Fibroblast of pulmonary artery (primary cell): ENCODE measurements at regions not wholly inside any gene's neighbourhood (a gene's known extent, or its start where the extent isn't known, plus 50 kb on each side); places are given as distances from the start of the nearest gene placed in this dataset.

ENCODE experiments used
- DNase-seq: peaks from one replicate; pipeline ENCODE4 v3.0.0-alpha.2; 2010; ENCODE audit warnings: low read depth
- H3K4me3 ChIP-seq: replicated peaks from 2 replicates; pipeline ENCODE4 v1.5.1; 2011; ENCODE audit warnings: low read depth, mild to moderate bottlenecking, control low read depth, low read length, moderate library complexity
- TF ChIP-seq, protein P1 (sequence below): IDR thresholded peaks from 2 replicates; pipeline ENCODE4 v1.5.1; 2011; ENCODE audit warnings: mild to moderate bottlenecking, control low read depth, low read length, inconsistent platforms; ENCODE audit errors: missing control alignments

DNA sequence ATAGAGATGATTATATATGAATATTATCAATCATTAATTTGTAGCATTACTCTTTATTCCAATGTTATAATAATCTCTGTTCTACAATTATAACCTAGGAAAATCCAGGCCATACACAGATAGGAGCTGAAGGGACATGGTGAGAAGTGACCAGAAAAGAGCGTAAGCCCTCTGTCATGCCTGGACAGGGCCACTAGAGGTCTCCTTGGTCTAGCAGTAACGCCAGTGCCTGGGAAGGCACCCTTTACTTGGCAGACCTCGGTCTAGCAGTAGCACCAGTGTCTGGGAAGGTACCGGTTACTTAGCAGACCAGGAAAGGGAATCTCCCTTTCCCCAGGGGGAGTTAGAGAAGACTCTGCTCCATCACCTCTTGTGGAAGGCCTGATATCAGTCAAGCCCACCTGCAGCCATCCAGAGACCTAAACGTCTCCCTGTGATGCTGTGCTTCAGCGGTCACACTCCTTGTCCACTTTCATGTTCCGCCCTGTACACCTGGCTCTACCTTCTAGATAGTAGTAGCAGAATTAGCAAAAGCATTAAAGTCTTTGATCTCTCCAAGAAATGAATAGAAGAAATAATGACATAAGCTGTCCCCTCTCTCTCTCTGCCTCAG lies 447.5 kb upstream of the FSIP2 start:
- H3K4me3 ChIP-seq = no peak overlapping the region
- TF ChIP-seq, protein P1, sequence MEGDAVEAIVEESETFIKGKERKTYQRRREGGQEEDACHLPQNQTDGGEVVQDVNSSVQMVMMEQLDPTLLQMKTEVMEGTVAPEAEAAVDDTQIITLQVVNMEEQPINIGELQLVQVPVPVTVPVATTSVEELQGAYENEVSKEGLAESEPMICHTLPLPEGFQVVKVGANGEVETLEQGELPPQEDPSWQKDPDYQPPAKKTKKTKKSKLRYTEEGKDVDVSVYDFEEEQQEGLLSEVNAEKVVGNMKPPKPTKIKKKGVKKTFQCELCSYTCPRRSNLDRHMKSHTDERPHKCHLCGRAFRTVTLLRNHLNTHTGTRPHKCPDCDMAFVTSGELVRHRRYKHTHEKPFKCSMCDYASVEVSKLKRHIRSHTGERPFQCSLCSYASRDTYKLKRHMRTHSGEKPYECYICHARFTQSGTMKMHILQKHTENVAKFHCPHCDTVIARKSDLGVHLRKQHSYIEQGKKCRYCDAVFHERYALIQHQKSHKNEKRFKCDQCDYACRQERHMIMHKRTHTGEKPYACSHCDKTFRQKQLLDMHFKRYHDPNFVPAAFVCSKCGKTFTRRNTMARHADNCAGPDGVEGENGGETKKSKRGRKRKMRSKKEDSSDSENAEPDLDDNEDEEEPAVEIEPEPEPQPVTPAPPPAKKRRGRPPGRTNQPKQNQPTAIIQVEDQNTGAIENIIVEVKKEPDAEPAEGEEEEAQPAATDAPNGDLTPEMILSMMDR = peak; percentile 84
- DNase-seq = peak; percentile 69

DNA sequence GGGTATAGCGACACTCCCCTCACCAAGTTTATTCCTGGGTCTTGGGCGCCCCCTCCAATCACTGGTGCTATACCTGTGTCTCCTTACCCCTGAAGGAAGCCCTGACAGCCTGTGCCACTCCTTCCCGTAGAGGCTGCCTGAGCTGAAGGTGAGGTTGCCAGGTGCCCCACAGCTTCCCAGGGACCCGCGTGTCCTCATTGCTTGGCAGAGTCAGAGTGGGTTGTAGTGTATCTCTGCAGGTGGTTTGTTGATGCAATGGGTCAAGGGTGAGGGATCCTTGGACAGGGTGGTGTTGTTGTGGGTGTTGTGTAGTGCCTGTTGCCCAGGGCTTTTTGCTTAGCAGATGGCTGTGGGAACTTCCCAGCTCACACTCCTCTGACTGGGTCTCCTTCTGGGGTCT lies 438.7 kb upstream of the FSIP2 start:
- no peak for DNase-seq
- no peak overlapping the region for H3K4me3 ChIP-seq
- TF ChIP-seq, protein P1 = no peak

DNA sequence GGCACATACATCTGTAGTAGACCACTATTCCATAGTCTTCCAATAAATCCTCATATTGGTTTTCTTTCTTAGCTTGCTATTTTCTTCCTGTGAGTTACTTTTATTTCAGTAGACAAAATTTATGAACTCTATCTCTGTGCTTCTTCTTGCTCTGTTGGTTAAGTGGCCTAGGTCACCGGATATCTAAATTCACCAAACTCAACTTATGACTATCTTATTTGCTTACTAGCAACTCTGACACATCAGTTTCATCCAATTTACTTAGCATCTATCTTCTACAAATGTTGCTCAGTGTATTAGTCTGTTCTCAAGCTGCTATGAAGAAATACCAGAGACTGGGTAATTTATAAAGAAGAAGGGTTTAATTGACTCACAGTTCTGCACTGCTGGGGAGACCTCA lies 432.5 kb upstream of the FSIP2 start:
- no peak overlapping the region for H3K4me3 ChIP-seq
- TF ChIP-seq, protein P1 = no peak
- DNase-seq = no peak

DNA sequence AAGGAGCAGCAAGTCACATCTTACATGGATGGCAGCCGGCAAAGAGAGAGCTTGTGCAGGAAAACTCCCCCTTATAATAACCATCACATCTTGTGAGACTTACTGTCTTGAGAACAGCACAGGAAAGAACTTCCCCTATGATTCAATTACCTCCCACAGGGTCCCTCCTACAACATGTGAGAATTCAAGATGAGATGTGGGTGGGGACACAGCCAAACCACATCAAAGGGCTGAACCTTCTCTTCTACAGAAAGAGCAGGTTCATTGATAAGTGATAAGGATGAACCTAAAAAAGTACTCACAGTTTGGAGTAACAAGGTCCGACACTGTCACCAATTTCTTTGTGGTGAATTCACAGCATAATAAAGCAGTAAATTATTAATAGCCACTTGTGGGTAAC lies 422.2 kb upstream of the FSIP2 start:
- H3K4me3 ChIP-seq = no peak overlapping the region
- TF ChIP-seq, protein P1 = no peak
- no peak for DNase-seq

DNA sequence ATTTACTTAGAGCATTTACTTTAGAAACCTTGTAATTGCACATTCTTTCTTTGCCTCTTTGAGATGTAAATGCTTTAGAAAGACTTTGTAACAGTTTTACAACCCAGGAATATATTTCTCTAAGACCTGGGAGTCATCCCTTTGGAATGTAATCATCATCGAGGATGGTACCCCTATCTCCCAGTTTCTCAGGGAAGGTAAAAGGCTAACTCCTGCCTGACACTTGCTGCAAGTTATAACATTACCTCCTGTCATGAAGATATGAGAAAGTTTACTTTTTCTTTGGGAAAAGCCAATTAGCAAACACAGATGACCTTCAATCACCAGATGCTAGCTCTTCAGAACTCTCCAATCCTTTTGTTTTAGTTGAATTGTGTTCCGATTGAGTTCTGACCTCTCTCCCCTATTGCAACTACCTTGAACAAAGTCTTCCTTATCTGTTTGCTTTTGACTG lies 420.3 kb upstream of the FSIP2 start:
- H3K4me3 ChIP-seq = no peak overlapping the region
- no peak for DNase-seq
- TF ChIP-seq, protein P1 = no peak

DNA sequence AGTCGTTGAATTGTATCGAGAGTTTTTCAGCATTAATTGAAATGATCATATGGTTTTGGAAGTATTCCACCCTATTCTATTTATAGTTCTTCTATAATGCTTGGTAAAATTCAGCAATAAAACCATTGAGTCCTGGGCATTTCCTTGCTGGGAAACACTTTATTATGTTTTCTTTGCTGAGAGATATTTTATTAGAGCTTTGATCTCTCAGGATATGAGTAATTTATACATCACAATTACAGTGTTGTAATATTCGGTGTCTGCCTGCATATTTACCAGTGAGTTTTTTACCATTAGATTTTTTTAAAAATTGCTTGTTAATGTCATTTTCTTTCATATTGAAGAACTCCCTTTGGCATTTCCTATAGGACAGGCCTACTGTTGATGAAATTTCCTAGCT lies 402.7 kb upstream of the FSIP2 start:
- DNase-seq = no peak
- no peak overlapping the region for H3K4me3 ChIP-seq
- TF ChIP-seq, protein P1 = no peak

DNA sequence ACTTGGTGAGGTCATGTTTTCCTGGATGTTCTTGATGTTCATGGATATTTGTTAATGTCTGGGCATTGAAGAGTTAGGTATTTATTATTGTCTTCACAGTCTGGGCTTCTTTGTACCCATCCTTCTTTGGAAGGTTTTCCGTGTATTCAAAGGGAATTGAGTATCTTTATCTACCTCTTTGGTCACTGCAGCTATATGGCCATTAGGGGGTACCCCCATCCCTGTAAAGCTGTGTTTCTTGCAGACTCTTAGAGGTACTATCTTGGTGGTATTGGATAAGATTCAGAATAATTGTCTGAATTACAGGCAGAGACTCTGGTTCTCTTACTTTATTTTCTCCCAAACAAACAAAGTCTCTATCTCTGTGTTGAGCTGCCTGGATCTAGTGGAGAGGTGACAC lies 401.6 kb upstream of the FSIP2 start:
- no peak overlapping the region for H3K4me3 ChIP-seq
- no peak for DNase-seq
- TF ChIP-seq, protein P1 = no peak
